Trophoblast cell (in vitro differentiated cells and primary cell): ENCODE measurements at regions not wholly inside any gene's neighbourhood (a gene's known extent, or its start where the extent isn't known, plus 50 kb on each side); places are given as distances from the start of the nearest gene placed in this dataset.

Experiments used
- DNase-seq, 2 donors: peaks; one replicate each; pipeline ENCODE4 v3.0.0-alpha.2; 2016
- H2AFZ ChIP-seq: 2 replicates; pipeline ENCODE4 v1.6.1; 2013; ENCODE audit warnings: low read length, moderate library complexity, mild to moderate bottlenecking; ENCODE audit not compliant: insufficient read depth, poor library complexity
- H2AK5ac ChIP-seq: 2 replicates; pipeline ENCODE4 v1.6.1; 2013; ENCODE audit warnings: mild to moderate bottlenecking, low read length
- H2BK120ac ChIP-seq: 2 replicates; pipeline ENCODE4 v1.6.1; 2013; ENCODE audit warnings: low read length, mild to moderate bottlenecking, moderate library complexity; ENCODE audit not compliant: insufficient read depth, poor library complexity
- H2BK12ac ChIP-seq: 2 replicates; pipeline ENCODE4 v1.6.1; 2013; ENCODE audit warnings: mild to moderate bottlenecking, low read length, moderate library complexity
- H2BK5ac ChIP-seq: 2 replicates; pipeline ENCODE4 v1.6.1; 2013; ENCODE audit warnings: low read length, low read depth, moderate library complexity, mild to moderate bottlenecking; ENCODE audit not compliant: poor library complexity
- H3K14ac ChIP-seq: 2 replicates; pipeline ENCODE4 v1.6.1; 2013; ENCODE audit warnings: mild to moderate bottlenecking, low read length
- H3K18ac ChIP-seq: 2 replicates; pipeline ENCODE4 v1.6.1; 2013; ENCODE audit warnings: mild to moderate bottlenecking, low read length
- H3K23ac ChIP-seq: 2 replicates; pipeline ENCODE4 v1.6.1; 2013; ENCODE audit warnings: low read length
- H3K27ac ChIP-seq: 2 replicates; pipeline ENCODE4 v1.5.1; 2013; ENCODE audit warnings: low read depth, mild to moderate bottlenecking, inconsistent platforms, low read length, moderate library complexity
- H3K27me3 ChIP-seq: 2 replicates; pipeline ENCODE4 v1.6.1; 2013; ENCODE audit warnings: inconsistent platforms, mild to moderate bottlenecking, low read length, moderate library complexity; ENCODE audit not compliant: insufficient read depth
- H3K36me3 ChIP-seq, 2 experiments: 1 replicate in 1 of 2; 2 replicates in 1 of 2; pipeline ENCODE4 v1.6.1; 2013; ENCODE audit warnings: low read length in 2 of 2, mild to moderate bottlenecking in 2 of 2, moderate library complexity in 1 of 2; ENCODE audit not compliant: insufficient read depth in 2 of 2, control insufficient read depth in 1 of 2
- H3K4ac ChIP-seq: 2 replicates; pipeline ENCODE4 v1.6.1; 2013; ENCODE audit warnings: low read depth, mild to moderate bottlenecking, low read length, moderate library complexity
- H3K4me1 ChIP-seq, 2 experiments: 1 replicate in 1 of 2; 2 replicates in 1 of 2; pipeline ENCODE4 v1.6.1; 2013; ENCODE audit warnings: low read length in 2 of 2, mild to moderate bottlenecking in 2 of 2, moderate library complexity in 1 of 2; ENCODE audit not compliant: insufficient read depth in 2 of 2, control insufficient read depth in 1 of 2
- H3K4me2 ChIP-seq: 2 replicates; pipeline ENCODE4 v1.6.1; 2013; ENCODE audit warnings: inconsistent platforms, mild to moderate bottlenecking, low read length, moderate library complexity
- H3K4me3 ChIP-seq: 2 replicates; pipeline ENCODE4 v1.5.1; 2013; ENCODE audit warnings: mild to moderate bottlenecking, low read depth, low read length, inconsistent platforms
- H3K79me1 ChIP-seq: one replicate; pipeline ENCODE4 v1.6.1; 2013; ENCODE audit warnings: low read length
- H3K79me2 ChIP-seq: 2 replicates; pipeline ENCODE4 v1.6.1; 2013; ENCODE audit warnings: low read length, mild to moderate bottlenecking; ENCODE audit not compliant: control insufficient read depth, insufficient read depth, poor library complexity
- H3K9ac ChIP-seq: 2 replicates; pipeline ENCODE4 v1.6.1; 2013; ENCODE audit warnings: mild to moderate bottlenecking, low read length
- H3K9me3 ChIP-seq: 2 replicates; pipeline ENCODE4 v1.6.1; 2013; ENCODE audit warnings: low read depth, mild to moderate bottlenecking, control low read depth, inconsistent platforms, low read length; ENCODE audit not compliant: insufficient read depth
- H4K12ac ChIP-seq: 2 replicates; pipeline ENCODE4 v1.6.1; 2013; ENCODE audit warnings: low read depth, mild to moderate bottlenecking, low read length, moderate library complexity
- H4K8ac ChIP-seq: 2 replicates; pipeline ENCODE4 v1.6.1; 2013; ENCODE audit warnings: low read depth, mild to moderate bottlenecking, low read length, moderate library complexity
- H4K91ac ChIP-seq: one replicate; pipeline ENCODE4 v1.6.1; 2013; ENCODE audit warnings: low read depth, mild to moderate bottlenecking, low read length, moderate library complexity
- WGBS: extraction: QIAGEN DNeasy Blood & Tissue Kit; methylation state at CpG from one replicate; pipeline ENCODE4 v1.1.7; 2013; ENCODE audit warnings: missing lambda C conversion rate; ENCODE audit not compliant: insufficient read length, insufficient coverage; ENCODE audit errors: extremely low coverage; 5-methylcytosine and 5-hydroxymethylcytosine counted together

GRCh38 chr9:91008568-91008967 lies 206.9 kb downstream of the SYK start:
- Histone ChIP-seq H2AK5ac (no peak overlapping the region), H3K23ac (no peak overlapping the region), H4K12ac (no peak overlapping the region), H3K4me3 (no peak overlapping the region), H2AFZ (no peak overlapping the region), H2BK120ac (no peak overlapping the region), H2BK5ac (no peak overlapping the region), H4K8ac (no peak overlapping the region), H3K9me3 (peaks cover 3% of the 10 kb centered on the region), H3K27ac (no peak overlapping the region), H3K14ac (no peak overlapping the region), H3K4me1 (no peaks in the 10 kb centered on the region), H3K4ac (no peak overlapping the region), H3K79me2 (no peaks in the 10 kb centered on the region), H3K36me3 (peaks cover 0 to 2% of the 10 kb centered on the region in 2 experiments), H3K4me2 (no peak overlapping the region), H3K9ac (no peak overlapping the region), H3K27me3 (no peaks in the 10 kb centered on the region), H4K91ac (no peak overlapping the region), H2BK12ac (no peak overlapping the region), H3K18ac (no peak overlapping the region), H3K79me1 (no peaks in the 10 kb centered on the region)
- DNase-seq, result no peak
- no CpG with 5 or more reads among the region's 3 CpGs for WGBS

GRCh38 chr9:91011891-91012290 lies 210.3 kb downstream of the SYK start:
- no peak overlapping the region for H3K27ac ChIP-seq
- H2BK5ac ChIP-seq, result no peak overlapping the region
- H3K4me3 ChIP-seq, result no peak overlapping the region
- no peak overlapping the region for H4K12ac ChIP-seq
- no peak overlapping the region for H3K14ac ChIP-seq
- no peak overlapping the region for H3K4ac ChIP-seq
- H3K27me3 ChIP-seq, result no peaks in the 10 kb centered on the region
- no peak for DNase-seq
- H3K4me2 ChIP-seq, result no peak overlapping the region
- no peaks in the 10 kb centered on the region for H3K79me1 ChIP-seq
- H3K9ac ChIP-seq, result no peak overlapping the region
- no peak overlapping the region for H2BK120ac ChIP-seq
- H2AFZ ChIP-seq, result no peak overlapping the region
- no peaks in the 10 kb centered on the region for H3K4me1 ChIP-seq
- peaks cover 0 to 2% of the 10 kb centered on the region in 2 experiments for H3K36me3 ChIP-seq
- no peak overlapping the region for H2AK5ac ChIP-seq
- H3K9me3 ChIP-seq, result peaks cover 3% of the 10 kb centered on the region
- H4K91ac ChIP-seq, result no peak overlapping the region
- H4K8ac ChIP-seq, result no peak overlapping the region
- H2BK12ac ChIP-seq, result no peak overlapping the region
- H3K79me2 ChIP-seq, result no peaks in the 10 kb centered on the region
- no peak overlapping the region for H3K18ac ChIP-seq
- WGBS, result no CpG with 5 or more reads among the region's 3 CpGs
- no peak overlapping the region for H3K23ac ChIP-seq

GRCh38 chr9:91012933-91013841 lies 211.6 kb downstream of the SYK start:
- no peak for DNase-seq
- no peak overlapping the region for H3K4me3 ChIP-seq
- no peak overlapping the region for H4K12ac ChIP-seq
- peaks cover 2% of the 10 kb centered on the region for H3K9me3 ChIP-seq
- H2AK5ac ChIP-seq, result no peak overlapping the region
- H3K4ac ChIP-seq, result no peak overlapping the region
- no peak overlapping the region for H2BK120ac ChIP-seq
- no peak overlapping the region for H4K8ac ChIP-seq
- no peak overlapping the region for H3K27ac ChIP-seq
- H3K36me3 ChIP-seq, result peaks cover 0 to 2% of the 10 kb centered on the region in 2 experiments
- no peak overlapping the region for H2BK5ac ChIP-seq
- no peak overlapping the region for H3K4me2 ChIP-seq
- H3K4me1 ChIP-seq, result no peaks in the 10 kb centered on the region
- H3K79me2 ChIP-seq, result no peaks in the 10 kb centered on the region
- no peak overlapping the region for H3K18ac ChIP-seq
- H3K23ac ChIP-seq, result no peak overlapping the region
- H4K91ac ChIP-seq, result no peak overlapping the region
- no peaks in the 10 kb centered on the region for H3K79me1 ChIP-seq
- no peak overlapping the region for H3K14ac ChIP-seq
- no peak overlapping the region for H2BK12ac ChIP-seq
- H2AFZ ChIP-seq, result no peak overlapping the region
- H3K27me3 ChIP-seq, result no peaks in the 10 kb centered on the region
- H3K9ac ChIP-seq, result no peak overlapping the region
- no CpG with 5 or more reads among the region's 6 CpGs for WGBS

GRCh38 chr9:91017245-91017644 lies 215.6 kb downstream of the SYK start:
- H3K4ac ChIP-seq, result no peak overlapping the region
- no peaks in the 10 kb centered on the region for H3K27me3 ChIP-seq
- WGBS, result no CpG with 5 or more reads among the region's 6 CpGs

More at GRCh38 chr9:91017245-91017644, 215.6 kb downstream of the SYK start:
- H2BK12ac ChIP-seq, result no peak overlapping the region
- no peak overlapping the region for H3K4me3 ChIP-seq
- H4K91ac ChIP-seq, result no peak overlapping the region
- H2AK5ac ChIP-seq, result no peak overlapping the region
- no peak overlapping the region for H2AFZ ChIP-seq
- no peaks in the 10 kb centered on the region for H3K36me3 ChIP-seq
- no peak overlapping the region for H3K18ac ChIP-seq
- no peaks in the 10 kb centered on the region for H3K79me1 ChIP-seq
- H3K23ac ChIP-seq, result no peak overlapping the region
- peaks cover 2% of the 10 kb centered on the region for H3K9me3 ChIP-seq
- H3K4me2 ChIP-seq, result no peak overlapping the region
- H3K9ac ChIP-seq, result no peak overlapping the region
- DNase-seq, result no peak
- no peaks in the 10 kb centered on the region for H3K79me2 ChIP-seq
- no peak overlapping the region for H4K8ac ChIP-seq
- H2BK120ac ChIP-seq, result no peak overlapping the region
- no peak overlapping the region for H2BK5ac ChIP-seq
- no peak overlapping the region for H3K27ac ChIP-seq
- no peak overlapping the region for H3K14ac ChIP-seq
- H4K12ac ChIP-seq, result no peak overlapping the region
- no peaks in the 10 kb centered on the region for H3K4me1 ChIP-seq
